GM12874 (cell line): ENCODE measurements at regions not wholly inside any gene's neighbourhood (a gene's known extent, or its start where the extent isn't known, plus 50 kb on each side); places are given as distances from the start of the nearest gene placed in this dataset.

Experiments
- TF ChIP-seq, protein P1 (sequence below): IDR thresholded peaks from 2 replicates; pipeline ENCODE4 v1.5.1; 2011; ENCODE audit warnings: low read depth, mild to moderate bottlenecking, control low read depth, low read length, moderate library complexity; ENCODE audit not compliant: insufficient read depth

DNA sequence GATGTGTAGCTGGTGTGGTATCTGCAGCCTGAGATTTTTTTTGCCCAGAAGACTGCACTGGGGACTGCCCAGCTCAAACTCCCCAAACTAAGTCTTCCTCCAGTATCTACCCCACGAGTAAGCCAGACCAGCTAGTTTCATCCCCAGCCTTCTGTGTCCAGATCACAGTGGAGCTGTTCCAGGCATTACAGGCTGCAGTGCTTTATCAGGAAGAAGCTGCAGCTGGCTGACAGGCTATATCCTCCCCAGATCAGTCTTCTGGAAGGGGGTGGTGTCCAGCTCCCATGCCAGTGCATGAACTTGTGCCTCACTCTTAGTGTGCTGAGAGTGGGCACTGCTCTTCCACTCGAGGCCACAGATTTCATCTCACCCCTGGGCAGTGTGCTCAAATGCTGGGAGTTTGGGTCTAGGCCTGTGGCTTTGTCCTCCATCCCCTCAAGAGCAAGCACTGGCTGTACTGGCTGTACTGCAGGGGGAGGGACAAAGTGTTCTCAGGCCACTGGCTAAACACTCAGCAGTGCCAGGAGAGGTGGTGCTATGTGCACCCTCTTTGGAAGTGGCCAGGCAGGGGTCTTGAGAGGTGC lies 679.1 kb upstream of the COBL start:
- TF ChIP-seq, protein P1, sequence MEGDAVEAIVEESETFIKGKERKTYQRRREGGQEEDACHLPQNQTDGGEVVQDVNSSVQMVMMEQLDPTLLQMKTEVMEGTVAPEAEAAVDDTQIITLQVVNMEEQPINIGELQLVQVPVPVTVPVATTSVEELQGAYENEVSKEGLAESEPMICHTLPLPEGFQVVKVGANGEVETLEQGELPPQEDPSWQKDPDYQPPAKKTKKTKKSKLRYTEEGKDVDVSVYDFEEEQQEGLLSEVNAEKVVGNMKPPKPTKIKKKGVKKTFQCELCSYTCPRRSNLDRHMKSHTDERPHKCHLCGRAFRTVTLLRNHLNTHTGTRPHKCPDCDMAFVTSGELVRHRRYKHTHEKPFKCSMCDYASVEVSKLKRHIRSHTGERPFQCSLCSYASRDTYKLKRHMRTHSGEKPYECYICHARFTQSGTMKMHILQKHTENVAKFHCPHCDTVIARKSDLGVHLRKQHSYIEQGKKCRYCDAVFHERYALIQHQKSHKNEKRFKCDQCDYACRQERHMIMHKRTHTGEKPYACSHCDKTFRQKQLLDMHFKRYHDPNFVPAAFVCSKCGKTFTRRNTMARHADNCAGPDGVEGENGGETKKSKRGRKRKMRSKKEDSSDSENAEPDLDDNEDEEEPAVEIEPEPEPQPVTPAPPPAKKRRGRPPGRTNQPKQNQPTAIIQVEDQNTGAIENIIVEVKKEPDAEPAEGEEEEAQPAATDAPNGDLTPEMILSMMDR = no peak

DNA sequence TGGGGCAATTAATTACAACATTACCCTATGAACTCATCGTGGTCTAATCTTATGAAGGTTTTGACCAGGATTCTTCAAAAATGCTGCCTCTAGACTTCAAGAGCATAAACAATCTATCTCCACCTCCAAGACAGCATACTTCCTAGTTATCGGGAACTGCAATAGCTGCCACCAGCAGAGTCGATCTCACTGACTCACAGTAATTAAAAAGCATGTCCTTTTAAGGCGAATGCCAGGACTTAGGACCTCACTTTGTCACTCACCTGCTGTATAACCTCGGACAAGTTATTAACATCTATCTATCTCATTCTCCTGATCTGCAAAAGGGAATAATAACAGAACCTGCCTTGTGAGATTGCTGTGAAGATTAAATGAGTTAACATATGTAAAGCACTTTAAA lies 666.0 kb upstream of the COBL start:
- TF ChIP-seq, protein P1 = no peak

DNA sequence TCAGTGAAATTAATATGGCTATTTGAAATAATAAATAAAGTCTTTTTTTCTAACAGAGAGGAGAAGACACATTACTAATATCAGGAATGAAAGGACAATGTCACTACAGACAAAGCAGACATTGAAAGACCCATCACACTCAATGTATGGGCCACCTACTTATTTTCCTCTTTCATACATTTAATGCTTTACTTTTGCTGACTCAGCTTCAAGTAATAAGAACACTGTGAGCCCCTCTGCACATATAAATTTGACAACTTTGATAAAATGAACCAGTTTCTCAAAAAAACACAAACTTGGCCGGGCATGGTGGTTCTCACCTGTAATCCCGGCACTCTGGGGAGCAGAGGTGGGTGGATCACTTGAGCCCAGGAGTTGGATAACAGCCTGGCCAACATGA lies 664.2 kb upstream of the COBL start:
- TF ChIP-seq, protein P1 = no peak

DNA sequence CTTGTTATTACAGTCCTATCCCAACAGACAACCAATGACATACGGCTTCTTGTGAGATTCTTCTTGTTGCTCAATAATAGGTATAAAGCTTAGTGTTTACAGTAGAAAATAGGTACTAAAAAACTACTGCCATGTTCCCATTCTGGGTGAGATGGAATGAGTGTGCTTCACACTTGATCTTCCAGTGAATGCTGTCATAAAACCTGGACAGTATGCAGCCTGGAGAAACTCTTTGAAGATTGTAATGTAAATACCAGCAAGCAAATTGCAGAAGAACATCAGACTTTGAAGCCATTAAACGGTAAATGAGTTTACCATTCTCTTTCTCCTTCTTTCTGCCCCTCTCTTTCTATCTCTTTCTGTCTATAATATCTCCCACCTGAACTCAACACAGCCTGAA lies 663.7 kb upstream of the COBL start:
- TF ChIP-seq, protein P1 = no peak

DNA sequence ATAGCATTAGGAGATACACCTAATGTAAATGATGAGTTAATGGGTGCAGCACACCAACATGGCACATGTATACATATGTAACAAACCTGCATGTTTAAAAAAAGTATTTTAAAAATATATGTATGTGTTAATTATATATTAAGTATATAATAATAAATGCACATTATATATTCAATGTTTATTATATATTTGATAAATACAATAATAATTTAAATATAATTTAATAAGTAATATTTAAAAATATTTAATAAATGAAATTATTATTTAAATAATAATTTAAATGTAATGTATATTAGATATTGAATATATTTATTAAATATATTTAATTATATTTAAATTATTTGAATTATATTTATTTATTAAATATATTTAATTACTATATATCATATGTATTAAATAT lies 661.3 kb upstream of the COBL start:
- TF ChIP-seq, protein P1 = no peak

DNA sequence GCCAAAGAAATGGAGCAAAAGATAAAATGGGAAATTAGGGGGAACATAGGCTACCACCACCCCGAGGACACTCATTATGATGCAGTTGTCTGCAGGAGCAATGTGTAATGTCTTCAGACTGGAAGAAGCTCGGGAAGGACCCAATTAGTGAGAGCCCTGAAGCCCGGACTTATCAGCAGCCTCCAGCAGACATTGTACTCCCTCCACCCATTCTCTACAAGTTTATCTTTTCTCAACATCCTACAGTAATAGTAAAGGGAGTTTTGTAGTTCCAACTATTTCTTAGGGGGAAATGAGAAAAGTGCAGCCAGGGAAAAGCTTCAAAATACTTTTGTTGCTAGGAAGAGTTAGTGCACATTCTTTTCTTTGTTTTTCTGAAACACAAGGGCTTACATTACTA lies 657.3 kb upstream of the COBL start:
- TF ChIP-seq, protein P1 = no peak

DNA sequence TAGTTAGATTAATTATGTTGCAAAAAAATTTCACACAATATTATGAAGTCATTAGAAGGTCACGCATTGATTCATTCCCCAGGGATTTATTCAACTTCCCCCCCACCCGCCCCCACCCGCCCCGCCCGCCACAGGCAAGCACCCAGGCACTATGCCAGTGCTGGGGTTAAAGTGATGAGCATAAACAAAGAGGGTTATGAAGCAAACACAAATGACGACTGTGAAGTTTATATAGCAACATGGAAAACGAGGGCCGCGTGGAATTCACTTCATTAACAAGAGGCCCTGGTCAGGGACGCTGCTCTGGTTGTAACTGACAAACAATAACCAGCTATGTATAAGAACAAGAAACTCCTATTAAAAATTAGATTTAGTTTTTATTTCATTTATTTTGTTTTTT lies 656.5 kb upstream of the COBL start:
- TF ChIP-seq, protein P1 = no peak
